GM19452 (cell line): ENCODE measurements at regions not wholly inside any gene's neighbourhood (a gene's known extent, or its start where the extent isn't known, plus 50 kb on each side); places are given as distances from the start of the nearest gene placed in this dataset.

Experiments
- ATAC-seq: cut with Tn5 transposase; IDR thresholded peaks from one replicate; pipeline ENCODE4 v1.9.1; 2021; ENCODE audit not compliant: unreplicated experiment

GRCh38 chr1:234975941-234976860, 152.4 kb downstream of the TOMM20 start:
- no peak for ATAC-seq

GRCh38 chr1:234975122-234975940, 153.3 kb downstream of the TOMM20 start:
- ATAC-seq = no peak

- no peak for ATAC-seq
Measured at GRCh38 chr1:234973426-234974250, 155.0 kb downstream of the TOMM20 start.

GRCh38 chr1:234972411-234973191, 156.0 kb downstream of the TOMM20 start:
- ATAC-seq = no peak

GRCh38 chr1:234971586-234972297, 156.9 kb downstream of the TOMM20 start:
- ATAC-seq = peak; percentile 51

GRCh38 chr1:234970731-234971476, 157.7 kb downstream of the TOMM20 start:
- ATAC-seq = peak; percentile 35

- ATAC-seq = no peak
Measured at GRCh38 chr1:234970401-234970730, 158.3 kb downstream of the TOMM20 start.

GRCh38 chr1:234969581-234970400, 158.8 kb downstream of the TOMM20 start:
- ATAC-seq = no peak

GRCh38 chr1:234969011-234969441, 159.6 kb downstream of the TOMM20 start:
- ATAC-seq = no peak

- no peak for ATAC-seq
Measured at GRCh38 chr1:234968451-234968850, 160.2 kb downstream of the TOMM20 start.

GRCh38 chr1:234967121-234967520, 161.5 kb downstream of the TOMM20 start:
- no peak for ATAC-seq

- no peak for ATAC-seq
Measured at GRCh38 chr1:234965111-234965510, 163.5 kb downstream of the TOMM20 start.

- no peak for ATAC-seq
Measured at GRCh38 chr1:234963904-234964702, 164.5 kb downstream of the TOMM20 start.

GRCh38 chr1:234963180-234963903, 165.3 kb downstream of the TOMM20 start:
- ATAC-seq = peak; percentile 82

- peak; percentile 49 for ATAC-seq
Measured at GRCh38 chr1:234962340-234962989, 166.2 kb downstream of the TOMM20 start.
